ENCODE measurements at regions not wholly inside any gene's neighbourhood (a gene's known extent, or its start where the extent isn't known, plus 50 kb on each side); places are given as distances from the start of the nearest gene placed in this dataset.

DNA sequence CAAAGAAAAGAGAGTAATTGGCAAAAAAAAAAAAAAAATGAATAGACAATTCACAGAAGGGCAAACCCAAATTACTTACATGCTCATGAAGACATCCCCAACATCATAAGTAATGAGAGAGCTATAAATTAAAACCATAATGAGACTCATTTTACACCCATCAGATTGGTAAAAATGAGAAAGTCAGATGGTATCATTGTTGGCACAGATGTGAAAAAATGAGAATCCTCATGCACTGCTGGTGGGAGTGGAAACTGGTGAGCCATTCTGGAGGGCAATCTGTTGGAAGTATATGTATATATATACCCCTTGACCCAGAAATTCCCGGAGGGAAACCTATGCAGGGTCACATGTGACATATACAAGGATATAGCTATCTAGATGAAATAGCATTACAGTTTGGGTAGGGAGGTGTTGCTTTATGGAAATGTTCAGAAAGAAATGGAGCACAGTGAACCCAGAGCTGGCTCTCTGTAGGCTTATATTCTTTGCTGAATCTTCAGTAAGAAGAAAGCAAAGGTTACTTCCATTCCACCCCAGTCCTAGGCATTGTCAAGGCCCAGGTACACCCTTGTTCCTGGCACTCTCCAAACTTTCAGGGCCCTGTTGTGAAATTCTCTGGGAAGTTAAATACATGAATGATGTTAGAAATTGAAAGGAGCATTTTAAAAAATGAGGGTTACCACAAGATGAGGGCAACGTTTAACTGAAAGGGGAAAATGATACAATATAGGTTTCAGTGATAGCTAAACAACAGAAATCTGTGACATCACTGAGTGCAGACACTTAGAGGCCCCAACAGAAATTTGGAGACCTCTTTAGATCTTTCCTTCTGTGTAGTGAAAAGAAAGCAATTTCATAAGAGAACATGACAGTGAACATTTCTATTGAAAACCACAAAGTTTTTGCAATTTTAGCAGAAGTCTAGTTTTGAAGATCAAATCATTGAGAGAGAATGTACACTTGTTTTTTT, 132.7 kb upstream of the TPRG1 start:
- Mint-ChIP-seq H3K27ac (no peak overlapping the region), H3K4me3 (no peak overlapping the region), H3K27me3 (no peaks in the 10 kb centered on the region), H3K9me3 (peaks cover 3% of the 10 kb centered on the region), H3K36me3 (ENCODE audit: low read depth) (no peaks in the 10 kb centered on the region), H3K4me1 (peaks cover 5% of the 10 kb centered on the region)
- DNase-seq (no peak), ATAC-seq (ENCODE audit: low read depth) (no peak)
- ChIA-PET POLR2A (interaction anchor here (0.7 to 1.2 kb wide), 2 partner anchors 1302 to 1324 kb away, joined by 3 to 4 read pairs; no protein-coding TSS in a partner anchor), CTCF (interaction anchor here (0.7 to 4.8 kb wide), 4 partner anchors 11 to 1300 kb away, joined by 3 to 79 read pairs (median 4); no protein-coding TSS in a partner anchor)
- intact Hi-C loops (cut with micrococcal nuclease) = no loop called here
- TF ChIP-seq, protein P1, sequence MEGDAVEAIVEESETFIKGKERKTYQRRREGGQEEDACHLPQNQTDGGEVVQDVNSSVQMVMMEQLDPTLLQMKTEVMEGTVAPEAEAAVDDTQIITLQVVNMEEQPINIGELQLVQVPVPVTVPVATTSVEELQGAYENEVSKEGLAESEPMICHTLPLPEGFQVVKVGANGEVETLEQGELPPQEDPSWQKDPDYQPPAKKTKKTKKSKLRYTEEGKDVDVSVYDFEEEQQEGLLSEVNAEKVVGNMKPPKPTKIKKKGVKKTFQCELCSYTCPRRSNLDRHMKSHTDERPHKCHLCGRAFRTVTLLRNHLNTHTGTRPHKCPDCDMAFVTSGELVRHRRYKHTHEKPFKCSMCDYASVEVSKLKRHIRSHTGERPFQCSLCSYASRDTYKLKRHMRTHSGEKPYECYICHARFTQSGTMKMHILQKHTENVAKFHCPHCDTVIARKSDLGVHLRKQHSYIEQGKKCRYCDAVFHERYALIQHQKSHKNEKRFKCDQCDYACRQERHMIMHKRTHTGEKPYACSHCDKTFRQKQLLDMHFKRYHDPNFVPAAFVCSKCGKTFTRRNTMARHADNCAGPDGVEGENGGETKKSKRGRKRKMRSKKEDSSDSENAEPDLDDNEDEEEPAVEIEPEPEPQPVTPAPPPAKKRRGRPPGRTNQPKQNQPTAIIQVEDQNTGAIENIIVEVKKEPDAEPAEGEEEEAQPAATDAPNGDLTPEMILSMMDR (IDR thresholded peaks at IDR 0.05) = no peak

DNA sequence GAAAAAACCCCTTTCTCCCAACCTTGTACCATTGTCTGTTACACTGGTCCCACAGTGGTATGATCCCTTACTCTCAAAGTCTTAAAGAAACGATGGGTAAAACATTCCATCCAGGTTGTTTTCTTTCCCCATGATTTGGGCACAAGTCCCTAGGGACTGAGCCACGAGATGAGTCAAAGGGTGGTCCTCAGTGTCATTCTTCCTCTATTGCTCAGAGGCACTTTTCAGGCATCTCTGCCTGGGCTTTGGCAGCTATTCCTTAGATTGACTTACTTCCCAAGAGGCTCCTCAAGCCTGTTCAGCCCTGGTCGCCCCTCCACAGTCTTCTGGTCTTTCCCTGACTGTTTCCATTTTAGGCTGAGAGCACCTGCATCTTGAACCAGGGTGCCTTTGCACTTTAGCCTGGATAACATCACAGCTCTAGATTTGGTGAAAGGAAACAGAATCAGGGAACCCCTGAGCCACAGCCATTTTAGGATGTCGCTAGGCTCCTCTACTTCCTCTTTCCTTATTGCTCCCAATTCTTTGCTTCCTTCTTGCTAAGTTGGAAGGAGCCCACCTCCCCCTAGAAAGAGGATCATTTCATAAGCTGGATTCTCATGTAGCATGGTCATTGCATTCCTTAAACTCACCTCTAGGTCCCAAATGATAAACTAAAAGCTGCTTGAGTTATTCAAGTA, 131.0 kb upstream of the TPRG1 start:
- Mint-ChIP-seq H3K4me3 (no peak overlapping the region), H3K27me3 (no peaks in the 10 kb centered on the region), H3K27ac (no peak overlapping the region), H3K9me3 (no peaks in the 10 kb centered on the region), H3K36me3 (ENCODE audit: low read depth) (no peaks in the 10 kb centered on the region), H3K4me1 (peaks cover 5% of the 10 kb centered on the region)
- DNase-seq (no peak), ATAC-seq (ENCODE audit: low read depth) (no peak)
- TF ChIP-seq, protein P1 (IDR thresholded peaks at IDR 0.05) = no peak
- ChIA-PET CTCF (interaction anchor here (0.6 to 4.8 kb wide), 9 partner anchors 36 to 1722 kb away, joined by 3 to 79 read pairs (median 4); no protein-coding TSS in a partner anchor), POLR2A (interaction anchor here (1.1 to 1.6 kb wide), 3 partner anchors 1295 to 1302 kb away, joined by 3 to 6 read pairs (median 4); partner anchors contain the start of gene BCL6)
- intact Hi-C loops (cut with micrococcal nuclease) = loop anchor here (1.0 to 10.0 kb wide), 2 partner anchors 1299 to 1726 kb away; no protein-coding TSS in a partner anchor

DNA sequence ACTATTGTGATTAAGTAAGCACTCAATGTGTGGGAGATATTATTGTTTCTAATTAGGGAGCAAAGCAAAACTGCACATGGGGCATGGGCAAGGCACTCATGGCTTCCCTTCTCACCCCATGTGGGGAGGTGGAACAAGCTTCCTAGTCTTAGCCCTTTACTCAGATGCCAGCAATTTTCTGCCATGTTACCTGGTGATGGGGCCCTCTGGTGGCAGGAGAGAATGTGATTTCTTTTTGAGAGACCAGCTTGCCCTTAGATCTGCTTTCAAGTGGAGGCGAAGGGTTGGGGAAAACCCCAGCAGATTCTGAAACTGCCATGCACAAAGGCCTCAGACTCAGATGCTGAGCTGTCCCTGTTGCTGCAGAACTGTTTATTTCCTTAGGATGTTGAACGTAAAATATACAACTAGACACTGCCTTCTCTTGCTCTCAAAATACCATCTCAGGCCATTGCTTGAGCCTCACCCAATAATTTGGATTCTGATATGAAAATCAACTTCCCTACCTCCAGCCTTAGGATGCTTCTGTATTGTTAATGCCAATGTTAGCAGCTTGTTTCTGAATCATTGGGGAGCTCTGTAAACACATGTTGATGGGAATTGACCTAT, 130.2 kb upstream of the TPRG1 start:
- no peaks in the 10 kb centered on the region for H3K36me3 Mint-ChIP-seq (ENCODE audit: low read depth)
- H3K4me3 Mint-ChIP-seq = no peak overlapping the region
- ChIA-PET CTCF (interaction anchor here (0.6 to 4.8 kb wide), 12 partner anchors 9 to 1723 kb away, joined by 3 to 79 read pairs (median 4); no protein-coding TSS in a partner anchor), POLR2A (interaction anchor here (1.1 to 1.6 kb wide), 3 partner anchors 1296 to 1303 kb away, joined by 3 to 6 read pairs (median 4); partner anchors contain the start of gene BCL6)
- no peaks in the 10 kb centered on the region for H3K27me3 Mint-ChIP-seq
- H3K9me3 Mint-ChIP-seq = no peaks in the 10 kb centered on the region
- intact Hi-C loops (cut with micrococcal nuclease) = loop anchor here (1.0 to 10.0 kb wide), 2 partner anchors 1300 to 1727 kb away; no protein-coding TSS in a partner anchor
- H3K4me1 Mint-ChIP-seq = peaks cover 5% of the 10 kb centered on the region
- no peak overlapping the region for H3K27ac Mint-ChIP-seq
- ATAC-seq (ENCODE audit: low read depth) (peak; percentile 97), DNase-seq (peak; percentile 37)
- TF ChIP-seq, protein P1 (IDR thresholded peaks at IDR 0.05) = peak; percentile 29

DNA sequence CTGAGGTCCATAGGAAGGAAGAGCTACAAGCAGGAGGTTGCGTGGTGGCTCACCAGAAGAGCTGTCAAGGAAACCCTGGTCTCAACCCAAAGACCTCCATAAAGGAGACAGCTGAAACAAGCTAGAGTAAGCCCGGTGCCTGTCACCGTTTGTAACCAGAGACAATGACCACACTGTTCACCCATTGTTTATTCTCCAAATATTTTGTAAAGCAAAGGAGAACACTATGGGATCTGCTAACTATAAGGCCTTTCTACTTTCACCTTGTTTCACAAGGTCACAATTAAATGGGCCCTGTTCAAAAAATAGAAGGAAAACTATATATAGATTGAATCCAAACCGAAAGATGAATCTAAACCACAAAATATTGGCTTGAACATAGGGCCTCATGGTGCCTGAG, 128.9 kb upstream of the TPRG1 start:
- DNase-seq = no peak
- H3K27ac Mint-ChIP-seq = no peak overlapping the region
- H3K4me1 Mint-ChIP-seq = peaks cover 5% of the 10 kb centered on the region
- no peak for ATAC-seq (ENCODE audit: low read depth)
- H3K27me3 Mint-ChIP-seq = peaks cover 3% of the 10 kb centered on the region
- TF ChIP-seq, protein P1 (IDR thresholded peaks at IDR 0.05) = no peak
- CTCF ChIA-PET = interaction anchor here (1.2 to 4.8 kb wide), 3 partner anchors 10 to 1304 kb away, joined by 3 to 79 read pairs (median 7); no protein-coding TSS in a partner anchor
- no peaks in the 10 kb centered on the region for H3K36me3 Mint-ChIP-seq (ENCODE audit: low read depth)
- POLR2A ChIA-PET = no interaction called here
- intact Hi-C loops (cut with micrococcal nuclease) = loop anchor here (10.0 kb wide), 1 partner anchor 1728 kb away; no protein-coding TSS in a partner anchor
- H3K4me3 Mint-ChIP-seq = no peak overlapping the region
- no peaks in the 10 kb centered on the region for H3K9me3 Mint-ChIP-seq
